Erythroblast (primary cell): ENCODE measurements at regions not wholly inside any gene's neighbourhood (a gene's known extent, or its start where the extent isn't known, plus 50 kb on each side); places are given as distances from the start of the nearest gene placed in this dataset.

Experiments used
- GATA1 ChIP-seq: IDR thresholded peaks from 2 replicates; pipeline ENCODE4 v1.6.1; 2011; ENCODE audit warnings: low read depth, mild to moderate bottlenecking, control low read depth, low read length, moderate library complexity
- POLR2A ChIP-seq: IDR thresholded peaks from 2 replicates; pipeline ENCODE4 v1.6.1; 2011; ENCODE audit warnings: mild to moderate bottlenecking, low read length

GRCh38 chr2:187687585-187687984 lies 133.3 kb upstream of the TFPI start:
- TF ChIP-seq POLR2A (no peak), GATA1 (no peak)
